Endodermal cell (in vitro differentiated cells): ENCODE measurements at regions not wholly inside any gene's neighbourhood (a gene's known extent, or its start where the extent isn't known, plus 50 kb on each side); places are given as distances from the start of the nearest gene placed in this dataset.

Source experiments
- DNase-seq: peaks from one replicate; pipeline ENCODE4 v3.0.0-alpha.2; 2017
- H3K27ac ChIP-seq: 2 replicates; pipeline ENCODE4 v1.5.1; 2013; ENCODE audit warnings: mild to moderate bottlenecking, low read depth, low read length, moderate library complexity
- H3K27me3 ChIP-seq: 2 replicates; pipeline ENCODE4 v1.6.1; 2013; ENCODE audit warnings: mild to moderate bottlenecking, low read length, moderate library complexity; ENCODE audit not compliant: insufficient read depth, control insufficient read depth, poor library complexity, severe bottlenecking
- H3K36me3 ChIP-seq: 2 replicates; pipeline ENCODE4 v1.7.0; 2013; ENCODE audit warnings: mild to moderate bottlenecking, low read length, moderate library complexity; ENCODE audit not compliant: control insufficient read depth, insufficient read depth
- H3K4me1 ChIP-seq: one replicate; pipeline ENCODE4 v1.7.0; 2013; ENCODE audit warnings: low read length; ENCODE audit not compliant: control insufficient read depth, insufficient read depth
- H3K4me3 ChIP-seq: 2 replicates; pipeline ENCODE4 v1.5.1; 2013; ENCODE audit warnings: mild to moderate bottlenecking, low read length, moderate library complexity
- H3K9ac ChIP-seq: 2 replicates; pipeline ENCODE4 v1.6.1; 2013; ENCODE audit warnings: mild to moderate bottlenecking, low read length, moderate library complexity; ENCODE audit not compliant: poor library complexity, severe bottlenecking; ENCODE audit errors: extremely low read depth
- H3K9me3 ChIP-seq: 2 replicates; pipeline ENCODE4 v1.6.1; 2013; ENCODE audit warnings: mild to moderate bottlenecking, low read length, moderate library complexity; ENCODE audit not compliant: control insufficient read depth
- H3K27ac Mint-ChIP-seq: 2 replicates; pipeline ENCODE4 v1.8.0; 2020; ENCODE audit warnings: mixed read lengths
- H3K27me3 Mint-ChIP-seq: 2 replicates; pipeline ENCODE4 v1.8.0; 2021; ENCODE audit warnings: mild to moderate bottlenecking, mixed read lengths; ENCODE audit not compliant: insufficient read depth
- H3K36me3 Mint-ChIP-seq: 2 replicates; pipeline ENCODE4 v1.8.0; 2020; ENCODE audit warnings: low read depth, mixed read lengths
- H3K4me1 Mint-ChIP-seq: 2 replicates; pipeline ENCODE4 v1.8.0; 2020; ENCODE audit warnings: mixed read lengths
- H3K4me3 Mint-ChIP-seq: 2 replicates; pipeline ENCODE4 v1.8.0; 2020; ENCODE audit warnings: mild to moderate bottlenecking, moderate library complexity, mixed read lengths
- H3K9me3 Mint-ChIP-seq: 2 replicates; pipeline ENCODE4 v1.8.0; 2020; ENCODE audit warnings: mild to moderate bottlenecking, mixed read lengths
- CTCF ChIP-seq: fragments of 200-600 bp; sonication (generic); conservative IDR thresholded peaks from 2 replicates; pipeline ENCODE4 v1.5.0; 2021; ENCODE audit warnings: antibody characterized with exemption, mild to moderate bottlenecking
- WGBS, 2 experiments: methylation state at CpG; one replicate each; pipeline versions ENCODE4 v1.1.5 to v1.1.7; 2013; ENCODE audit warnings: missing lambda C conversion rate in 2 of 2, mixed read lengths in 1 of 2; ENCODE audit not compliant: insufficient coverage in 1 of 2, insufficient read length in 1 of 2; 5-methylcytosine and 5-hydroxymethylcytosine counted together

GRCh38 chrY:19012985-19013384 lies 239.4 kb upstream of the HSFY2 start:
- Histone ChIP-seq H3K9ac (no peak overlapping the region), H3K27me3 (no peaks in the 10 kb centered on the region), H3K4me3 (no peak overlapping the region), H3K27ac (no peak overlapping the region), H3K4me1 (no peaks in the 10 kb centered on the region), H3K9me3 (no peaks in the 10 kb centered on the region), H3K36me3 (no peaks in the 10 kb centered on the region)
- DNase-seq = no peak
- H3K4me3 Mint-ChIP-seq = no peak overlapping the region
- H3K27ac Mint-ChIP-seq = no peak overlapping the region
- no peaks in the 10 kb centered on the region for H3K27me3 Mint-ChIP-seq
- no peak for TF ChIP-seq CTCF
- H3K4me1 Mint-ChIP-seq = no peaks in the 10 kb centered on the region
- H3K9me3 Mint-ChIP-seq = no peaks in the 10 kb centered on the region
- WGBS, 2 experiments = 94% methylated on average over 2 of the region's 2 CpGs; no CpG with 5 or more reads in 1 of the 2 experiments
- H3K36me3 Mint-ChIP-seq = no peaks in the 10 kb centered on the region

DNA sequence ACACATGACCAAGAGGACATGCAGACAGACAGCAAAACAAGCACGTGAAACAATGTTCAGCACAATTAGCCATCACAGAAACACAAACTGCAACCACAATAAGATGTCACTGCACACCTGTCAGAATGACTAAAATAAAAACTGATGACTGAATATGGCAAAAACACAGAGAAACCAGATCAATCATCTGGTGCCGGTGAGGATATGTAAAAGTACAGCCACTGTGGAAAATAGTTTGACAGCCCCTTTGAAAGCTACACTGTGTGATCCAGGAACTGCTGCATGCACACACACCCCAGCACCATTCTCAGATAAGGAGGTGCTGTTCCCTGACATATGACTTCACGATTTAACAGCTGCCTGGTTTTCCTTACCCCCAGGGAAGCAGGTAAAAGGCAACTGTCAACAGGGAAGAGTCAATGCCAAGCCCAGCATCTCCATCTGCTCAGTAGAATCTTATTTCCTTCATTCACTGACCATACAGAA lies 238.1 kb upstream of the HSFY2 start:
- no peak for DNase-seq
- TF ChIP-seq CTCF = no peak
- H3K4me1 ChIP-seq = no peaks in the 10 kb centered on the region
- no peak overlapping the region for H3K4me3 ChIP-seq
- H3K4me3 Mint-ChIP-seq = no peak overlapping the region
- H3K36me3 ChIP-seq = no peaks in the 10 kb centered on the region
- no peaks in the 10 kb centered on the region for H3K9me3 ChIP-seq
- no peaks in the 10 kb centered on the region for H3K27me3 Mint-ChIP-seq
- no peaks in the 10 kb centered on the region for H3K4me1 Mint-ChIP-seq
- H3K27me3 ChIP-seq = no peaks in the 10 kb centered on the region
- H3K27ac Mint-ChIP-seq = no peak overlapping the region
- no peaks in the 10 kb centered on the region for H3K36me3 Mint-ChIP-seq
- no peak overlapping the region for H3K27ac ChIP-seq
- H3K9me3 Mint-ChIP-seq = no peaks in the 10 kb centered on the region
- WGBS, 2 experiments = 88% methylated on average over 3 of the region's 3 CpGs; no CpG with 5 or more reads in 1 of the 2 experiments
- H3K9ac ChIP-seq = no peak overlapping the region

- H3K4me1 Mint-ChIP-seq = no peaks in the 10 kb centered on the region
- no peaks in the 10 kb centered on the region for H3K27me3 Mint-ChIP-seq
- Histone ChIP-seq H3K27me3 (no peaks in the 10 kb centered on the region), H3K4me1 (no peaks in the 10 kb centered on the region), H3K36me3 (no peaks in the 10 kb centered on the region), H3K4me3 (no peak overlapping the region), H3K9me3 (no peaks in the 10 kb centered on the region), H3K9ac (no peak overlapping the region), H3K27ac (no peak overlapping the region)
- 51 to 86% methylated on average over 1 to 2 of the region's 2 CpGs for WGBS, 2 experiments
- H3K4me3 Mint-ChIP-seq = no peak overlapping the region
- H3K9me3 Mint-ChIP-seq = no peaks in the 10 kb centered on the region
- H3K36me3 Mint-ChIP-seq = no peaks in the 10 kb centered on the region
- no peak for TF ChIP-seq CTCF
- DNase-seq = no peak
- no peak overlapping the region for H3K27ac Mint-ChIP-seq
Measured at GRCh38 chrY:19006234-19006633, 232.7 kb upstream of the HSFY2 start.
